HG03103 (cell line): ENCODE measurements at regions not wholly inside any gene's neighbourhood (a gene's known extent, or its start where the extent isn't known, plus 50 kb on each side); places are given as distances from the start of the nearest gene placed in this dataset.

ENCODE experiments used
- ATAC-seq: cut with Tn5 transposase; IDR thresholded peaks from one replicate; pipeline ENCODE4 v1.9.1; 2021; ENCODE audit warnings: low read depth; ENCODE audit not compliant: unreplicated experiment

DNA sequence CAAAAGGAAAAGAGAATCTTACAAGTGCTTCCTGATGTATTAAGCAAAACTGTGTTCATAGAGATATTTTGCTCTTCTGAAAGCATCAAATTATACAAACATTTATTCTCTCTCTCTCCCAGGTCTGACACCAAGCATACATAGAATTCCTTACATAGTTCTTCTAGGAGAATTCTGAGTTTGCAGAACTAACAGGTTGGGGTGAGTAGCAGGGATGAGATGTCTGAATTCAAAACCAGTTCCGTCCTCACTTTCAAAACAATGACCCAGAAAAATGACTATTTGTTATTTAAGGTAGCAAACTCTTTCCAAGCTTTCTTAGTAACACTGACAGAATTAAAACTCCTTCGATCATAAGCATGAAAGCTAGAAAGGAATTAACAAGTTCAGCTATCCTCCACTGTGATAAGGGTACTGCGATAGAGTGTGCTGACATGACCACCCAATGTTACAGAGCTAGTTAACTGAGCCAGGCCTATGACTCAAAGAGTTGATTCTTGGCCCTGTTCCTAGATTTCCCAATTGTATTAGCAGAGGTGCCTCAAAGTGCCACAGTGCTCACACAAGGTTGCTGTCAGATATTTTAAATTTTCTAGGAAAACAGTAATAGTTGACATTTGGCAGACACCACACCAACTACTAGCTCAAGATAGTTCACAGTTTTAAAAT lies 85.8 kb upstream of the SETBP1 start:
- no peak for ATAC-seq

DNA sequence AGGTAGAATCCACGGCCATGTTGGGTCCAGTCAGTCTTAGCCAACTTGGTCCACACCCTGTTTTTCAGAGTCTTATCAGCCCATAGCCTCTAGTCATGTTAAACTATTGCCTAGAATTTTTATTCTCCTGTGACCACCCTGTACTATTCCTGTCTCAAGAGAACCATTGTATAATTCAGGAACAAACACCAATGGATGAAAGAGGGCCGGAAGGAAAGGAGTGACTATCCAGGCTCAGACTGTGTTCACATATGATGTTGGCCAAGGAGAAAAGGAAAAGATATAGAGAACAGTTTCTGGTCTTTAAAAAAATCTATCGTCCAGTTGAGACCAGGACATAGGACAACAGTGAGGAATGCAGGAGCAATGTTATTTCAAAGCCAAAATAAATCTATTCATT lies 82.9 kb upstream of the SETBP1 start:
- ATAC-seq = no peak

DNA sequence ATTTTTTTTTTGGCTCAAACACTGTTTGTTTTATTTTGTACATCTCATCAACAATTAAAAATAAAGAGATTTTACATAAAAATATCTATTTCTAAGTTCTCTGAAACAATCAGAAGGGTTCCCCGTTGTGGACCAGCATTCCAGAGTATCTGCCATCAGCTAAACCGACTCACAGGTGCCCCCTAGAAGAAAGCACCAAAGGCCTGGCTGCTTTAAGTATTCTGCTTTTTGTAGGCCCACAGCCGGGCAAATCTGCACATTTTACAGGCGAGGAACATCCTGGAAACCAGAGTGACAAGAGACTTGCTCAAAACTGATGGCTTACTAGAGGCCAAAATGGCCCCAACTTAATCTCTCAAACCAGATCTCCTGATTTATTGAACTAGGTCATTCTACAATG lies 82.2 kb upstream of the SETBP1 start:
- no peak for ATAC-seq

DNA sequence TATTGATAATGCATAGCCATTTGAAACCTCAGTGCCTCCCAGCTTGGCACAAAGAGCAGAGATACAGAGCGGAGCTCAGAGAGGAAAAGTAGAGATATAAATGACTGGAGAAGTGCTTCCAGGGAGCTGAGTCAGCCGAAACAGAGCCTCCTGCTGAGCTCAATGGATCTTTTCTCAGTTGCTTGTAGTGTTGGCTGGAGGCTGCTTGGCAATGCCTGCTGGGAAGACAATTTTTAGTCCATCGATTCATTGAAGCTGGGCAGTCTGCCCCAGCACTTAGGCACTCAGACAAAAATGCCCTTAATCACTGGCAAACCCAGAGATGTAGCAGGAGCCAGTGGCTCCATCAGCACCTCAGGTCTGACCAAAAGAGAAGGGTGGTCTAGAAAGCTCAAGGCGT lies 81.3 kb upstream of the SETBP1 start:
- no peak for ATAC-seq

DNA sequence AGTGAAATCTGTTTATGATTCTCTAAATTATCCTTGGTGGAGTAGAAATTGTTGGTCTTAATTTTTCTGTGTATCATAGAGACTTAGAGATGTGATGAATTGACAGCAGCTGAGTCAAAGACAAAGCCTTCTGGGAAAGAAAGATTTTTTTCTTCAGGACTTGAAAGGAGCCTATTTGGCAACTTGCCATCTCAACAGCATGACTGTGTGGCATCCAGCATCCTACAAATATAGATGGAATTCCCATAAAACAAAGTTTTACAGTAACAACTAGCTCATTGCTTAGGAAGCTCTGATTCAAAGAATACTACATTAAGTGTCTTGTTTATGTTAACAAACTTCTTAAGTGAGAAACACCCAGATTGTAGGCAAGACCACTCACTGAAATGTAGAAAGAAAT lies 79.2 kb upstream of the SETBP1 start:
- ATAC-seq = no peak

DNA sequence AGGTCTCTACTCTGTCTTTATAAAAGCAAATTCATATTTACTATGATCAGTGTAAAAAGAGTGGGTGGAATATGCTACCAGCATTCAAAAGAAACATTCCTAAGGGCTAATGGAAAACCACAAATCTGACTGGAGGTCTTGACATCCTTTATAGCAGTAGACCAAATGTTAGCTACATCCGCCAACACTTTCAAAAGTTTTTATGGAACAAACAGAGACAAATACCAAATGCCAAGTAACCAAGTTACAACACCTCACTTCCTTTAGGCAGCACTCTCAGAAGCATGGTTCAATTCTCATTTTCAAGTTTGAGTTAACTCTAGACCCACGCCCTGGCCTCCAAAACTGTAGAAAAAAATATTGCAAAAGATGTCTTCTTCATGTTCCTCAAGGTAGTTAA lies 78.3 kb upstream of the SETBP1 start:
- no peak for ATAC-seq

DNA sequence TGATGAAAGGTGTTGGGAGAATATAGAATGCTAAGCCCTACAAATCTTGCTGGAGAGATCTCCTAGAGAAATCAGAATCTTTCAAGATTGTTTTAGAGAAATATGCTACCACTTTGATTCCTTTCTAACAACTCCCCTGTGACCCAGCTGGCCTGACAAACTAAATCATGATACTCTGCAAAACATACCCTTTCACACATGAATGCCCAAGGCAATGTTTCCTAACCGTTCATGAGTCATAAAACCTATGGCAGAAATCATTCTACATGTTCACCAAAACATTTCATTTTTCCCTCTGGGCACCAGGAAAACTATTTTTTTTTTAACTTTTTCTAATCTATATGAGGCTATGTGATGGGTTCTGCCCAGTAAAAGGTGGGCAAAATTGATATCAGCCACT lies 77.8 kb upstream of the SETBP1 start:
- no peak for ATAC-seq

DNA sequence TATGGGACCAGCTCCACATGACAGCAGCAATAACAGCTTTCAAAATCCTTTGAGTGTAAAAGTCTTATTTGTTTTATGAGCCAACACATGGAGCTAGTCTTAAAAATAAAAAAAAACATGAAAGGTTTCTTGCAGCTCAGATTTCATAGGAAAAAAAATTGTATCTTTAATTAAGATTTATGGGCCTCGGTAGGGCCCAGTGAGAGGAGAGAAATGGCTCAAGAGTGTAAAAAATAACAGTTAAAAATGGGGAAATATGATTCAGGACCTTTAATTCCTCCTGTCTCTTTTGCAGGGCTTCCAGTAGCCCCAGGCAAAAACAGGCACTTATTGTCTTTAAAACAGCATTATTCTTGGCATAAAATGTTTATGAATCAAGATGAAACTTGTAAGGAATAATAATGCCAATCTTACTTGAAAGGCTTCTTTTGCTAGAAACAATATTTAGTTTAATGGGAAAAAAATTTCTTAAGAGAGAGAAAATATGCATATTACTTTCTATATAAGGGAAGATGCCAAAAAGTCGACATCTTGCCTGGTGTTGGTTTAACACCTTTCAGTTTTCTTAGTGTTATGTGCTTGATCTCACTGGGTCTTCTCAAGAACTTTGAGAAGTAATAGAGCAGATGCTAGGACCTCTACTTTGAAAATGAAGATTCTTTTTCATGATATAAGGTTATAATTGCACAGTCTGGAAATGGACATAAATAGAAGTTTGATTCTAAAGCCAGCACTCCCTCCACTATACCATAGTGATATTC lies 71.3 kb upstream of the SETBP1 start:
- no peak for ATAC-seq

DNA sequence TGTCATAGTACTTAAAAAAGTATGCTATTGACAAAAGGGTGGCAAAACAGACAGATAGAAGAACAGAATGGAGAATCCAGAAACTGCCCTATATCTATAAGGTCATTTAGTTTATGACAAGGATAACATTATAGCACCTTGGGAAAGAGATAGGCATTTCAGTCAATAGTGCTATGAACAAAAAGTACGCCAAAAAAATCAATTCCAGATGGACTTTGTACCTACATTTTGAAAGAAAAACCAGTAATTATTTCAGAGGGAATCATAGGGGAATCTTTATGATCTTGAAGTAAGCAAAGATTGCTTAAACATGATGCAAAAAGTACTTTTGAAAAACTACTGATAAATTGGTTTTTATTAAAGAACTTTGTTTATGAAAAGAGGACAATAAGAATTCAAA lies 59.9 kb upstream of the SETBP1 start:
- ATAC-seq = no peak

DNA sequence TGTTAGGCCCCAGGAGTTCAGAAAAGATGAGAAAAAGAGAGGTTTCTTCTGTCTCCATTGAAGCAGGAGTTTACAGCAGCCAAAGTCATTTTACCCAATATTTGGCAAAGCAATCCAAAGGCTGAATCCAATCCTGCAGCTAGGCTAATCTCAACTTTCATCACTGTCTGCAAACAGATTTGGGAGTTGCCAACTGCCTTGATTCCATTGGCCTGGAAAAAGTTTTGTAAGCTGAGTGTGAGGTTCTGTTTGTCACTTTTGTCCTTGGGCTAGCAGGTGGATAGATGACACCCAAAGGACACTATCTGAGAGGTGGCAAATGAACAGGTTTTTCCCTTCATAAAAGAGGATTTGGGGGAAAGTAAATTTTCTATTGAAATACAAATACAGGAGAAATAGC lies 56.6 kb upstream of the SETBP1 start:
- no peak for ATAC-seq

DNA sequence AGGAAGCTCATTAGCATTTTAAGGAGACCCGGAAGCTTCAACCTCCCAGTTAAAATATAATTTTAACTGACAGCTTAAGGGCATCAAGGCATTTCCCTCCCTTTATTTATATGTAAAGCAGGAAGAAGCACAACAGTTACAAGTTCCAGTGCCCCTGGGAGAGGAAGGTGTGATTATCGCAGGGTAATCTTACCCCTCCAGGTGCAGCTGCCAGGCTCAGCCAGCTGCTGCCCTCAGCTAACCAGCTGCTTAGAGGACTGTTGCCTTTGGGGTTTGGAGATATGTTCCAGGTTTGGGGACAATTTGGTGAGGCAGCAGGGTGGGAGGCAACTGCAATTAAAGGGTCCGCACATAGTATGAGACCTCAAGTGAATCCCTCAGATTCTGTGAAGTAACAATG lies 55.3 kb upstream of the SETBP1 start:
- ATAC-seq = no peak

DNA sequence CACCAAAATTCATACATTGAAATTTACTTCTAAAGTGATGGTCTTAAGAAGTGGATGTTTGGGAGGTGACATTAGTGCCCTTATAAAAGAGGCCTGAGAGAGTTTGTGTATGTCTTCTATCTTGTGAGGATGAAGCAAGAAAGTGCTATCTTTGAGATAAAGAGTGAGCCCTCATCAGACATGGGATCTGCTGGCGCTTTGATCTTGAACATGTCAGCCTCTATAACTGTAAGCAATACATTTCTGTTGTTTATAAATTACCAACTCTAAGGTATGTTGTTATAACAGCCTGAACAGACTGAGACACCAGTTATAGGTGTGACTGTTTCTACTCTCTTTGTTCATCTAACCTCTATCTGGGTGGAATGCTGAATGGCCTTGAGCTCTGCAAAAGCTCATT lies 54.5 kb upstream of the SETBP1 start:
- no peak for ATAC-seq

DNA sequence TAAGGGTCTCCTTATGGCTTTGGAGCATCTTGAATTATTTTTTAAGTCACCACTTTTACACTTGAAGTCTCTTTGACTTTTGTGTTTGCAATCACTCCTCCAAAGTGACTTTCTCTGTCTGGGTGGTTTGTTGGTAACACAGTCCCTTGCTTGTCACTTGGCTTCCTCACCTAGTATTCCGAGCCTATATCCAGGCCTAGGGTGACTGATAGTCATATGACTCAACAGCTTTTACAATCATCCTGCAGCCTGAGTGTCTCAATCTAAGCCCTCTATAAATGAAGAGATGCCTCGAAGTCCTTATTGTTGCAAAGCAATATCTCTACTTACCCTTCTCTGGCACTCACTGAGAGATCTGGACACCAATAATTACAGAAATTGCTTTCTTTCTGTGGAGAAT lies 53.9 kb upstream of the SETBP1 start:
- ATAC-seq = no peak

DNA sequence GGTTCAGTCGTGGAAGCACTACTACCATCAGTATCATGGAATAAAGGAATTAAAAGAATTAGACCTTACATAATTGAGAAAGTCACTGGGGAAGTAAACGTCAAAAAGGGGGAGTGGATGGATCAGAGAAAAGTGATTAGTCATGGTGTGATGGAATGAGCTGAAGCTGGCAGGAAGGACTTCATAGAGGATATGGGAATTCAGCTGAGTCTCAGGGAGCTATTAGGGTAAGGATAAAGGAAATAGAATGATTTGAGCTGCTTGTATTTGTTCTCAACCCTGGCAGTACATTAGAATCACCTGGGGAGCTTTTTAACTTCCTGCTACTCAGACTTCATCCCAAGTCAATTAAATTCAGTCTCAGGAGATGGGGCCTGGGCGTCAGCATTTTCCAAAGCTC lies 53.4 kb upstream of the SETBP1 start:
- no peak for ATAC-seq

DNA sequence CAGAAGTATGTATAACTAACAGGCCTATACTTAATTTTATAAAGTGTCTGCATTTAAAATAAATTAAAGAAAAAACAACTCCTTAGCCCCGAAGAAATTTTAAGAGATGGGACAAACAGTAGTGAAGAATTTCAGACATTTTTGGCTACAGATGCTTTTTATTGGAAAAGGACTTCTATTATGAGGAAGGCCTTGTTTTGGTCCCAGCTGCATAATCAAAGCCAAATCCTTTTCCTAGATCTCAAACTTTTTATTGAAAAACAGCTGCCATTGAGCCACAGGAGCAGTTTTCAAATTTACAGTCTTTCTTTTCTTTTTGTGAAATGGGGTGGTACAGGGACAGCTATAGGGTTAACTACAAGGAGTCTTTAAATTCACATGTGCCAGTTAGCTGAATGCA lies 51.3 kb upstream of the SETBP1 start:
- ATAC-seq = no peak

DNA sequence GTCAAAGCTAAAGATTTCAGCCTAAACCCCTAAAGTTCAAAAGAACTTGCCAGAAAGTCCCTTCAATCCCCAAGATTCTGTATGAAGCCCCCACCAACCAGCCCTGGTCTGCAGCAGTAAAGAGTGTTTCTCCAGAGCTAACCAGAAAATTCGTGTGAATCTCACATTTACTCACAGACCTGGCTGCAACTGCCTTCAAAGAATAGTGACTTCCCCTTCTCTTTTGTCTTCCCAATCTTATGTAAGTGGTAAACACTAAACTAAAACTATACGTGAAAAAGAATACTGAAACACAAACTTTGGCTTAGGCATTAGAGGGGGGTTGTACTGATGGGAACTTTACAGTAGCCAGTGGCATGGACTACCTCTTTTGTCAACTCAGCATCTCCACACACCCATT lies 50.6 kb upstream of the SETBP1 start:
- ATAC-seq = no peak
